GM21529 (cell line): ENCODE measurements at regions not wholly inside any gene's neighbourhood (a gene's known extent, or its start where the extent isn't known, plus 50 kb on each side); places are given as distances from the start of the nearest gene placed in this dataset.

Source experiments
- ATAC-seq: cut with Tn5 transposase; IDR thresholded peaks from one replicate; pipeline ENCODE4 v1.9.1; 2021; ENCODE audit not compliant: unreplicated experiment

GRCh38 chr16:85520853-85521521 lies 92.1 kb upstream of the GSE1 start:
- ATAC-seq: no peak

- no peak for ATAC-seq
Observed at GRCh38 chr16:85521552-85522307, 91.4 kb upstream of the GSE1 start.

GRCh38 chr16:85522308-85522841 lies 90.7 kb upstream of the GSE1 start:
- ATAC-seq: no peak

GRCh38 chr16:85522842-85523601 lies 90.1 kb upstream of the GSE1 start:
- ATAC-seq: no peak

GRCh38 chr16:85523602-85524364 lies 89.3 kb upstream of the GSE1 start:
- ATAC-seq: no peak

GRCh38 chr16:85524365-85524629 lies 88.8 kb upstream of the GSE1 start:
- ATAC-seq: no peak

GRCh38 chr16:85524630-85525419 lies 88.3 kb upstream of the GSE1 start:
- ATAC-seq: no peak

GRCh38 chr16:85525420-85526184 lies 87.5 kb upstream of the GSE1 start:
- ATAC-seq: no peak

- ATAC-seq: no peak
Observed at GRCh38 chr16:85526185-85526974, 86.7 kb upstream of the GSE1 start.

GRCh38 chr16:85527042-85527766 lies 85.9 kb upstream of the GSE1 start:
- ATAC-seq: no peak

- ATAC-seq: no peak
Observed at GRCh38 chr16:85527767-85528297, 85.3 kb upstream of the GSE1 start.

- no peak for ATAC-seq
Observed at GRCh38 chr16:85528528-85529387, 84.4 kb upstream of the GSE1 start.

GRCh38 chr16:85529489-85530369 lies 83.4 kb upstream of the GSE1 start:
- ATAC-seq: no peak

GRCh38 chr16:85530370-85530739 lies 82.8 kb upstream of the GSE1 start:
- ATAC-seq: no peak

GRCh38 chr16:85531516-85531915 lies 81.6 kb upstream of the GSE1 start:
- ATAC-seq: no peak

- no peak for ATAC-seq
Observed at GRCh38 chr16:85532147-85532546, 81.0 kb upstream of the GSE1 start.
